HK-2 (cell line): ENCODE measurements at regions not wholly inside any gene's neighbourhood (a gene's known extent, or its start where the extent isn't known, plus 50 kb on each side); places are given as distances from the start of the nearest gene placed in this dataset.

Experiments
- DNase-seq: peaks from one replicate; pipeline ENCODE4 v3.0.0-alpha.2; 2018; ENCODE audit not compliant: unreplicated experiment

DNA sequence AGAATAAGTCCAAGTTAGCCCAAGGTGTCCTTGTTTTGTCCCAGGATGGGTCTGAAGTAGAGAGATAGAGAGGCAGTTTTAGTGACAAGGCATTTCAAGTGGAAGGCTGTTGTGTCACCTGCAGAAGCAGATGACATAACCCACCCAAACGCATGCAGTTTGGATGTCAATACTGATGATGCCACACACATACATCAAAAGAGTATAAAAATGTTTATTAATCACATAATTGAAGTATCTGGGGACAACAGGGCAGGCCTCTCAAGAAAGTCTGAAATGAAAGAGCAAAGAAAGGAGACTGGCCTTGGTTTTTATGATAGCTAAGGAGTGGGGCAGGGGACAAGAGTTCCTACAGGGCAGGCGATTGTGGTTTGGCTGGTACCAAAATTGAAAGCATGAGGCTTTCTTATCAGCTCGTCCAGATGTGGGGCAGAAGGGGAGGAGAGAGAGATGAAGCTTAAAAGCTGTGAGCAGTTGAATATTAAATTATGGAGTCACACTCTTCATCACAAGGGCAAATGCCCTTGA lies 78.4 kb upstream of the TSPAN8 start:
- no peak for DNase-seq

DNA sequence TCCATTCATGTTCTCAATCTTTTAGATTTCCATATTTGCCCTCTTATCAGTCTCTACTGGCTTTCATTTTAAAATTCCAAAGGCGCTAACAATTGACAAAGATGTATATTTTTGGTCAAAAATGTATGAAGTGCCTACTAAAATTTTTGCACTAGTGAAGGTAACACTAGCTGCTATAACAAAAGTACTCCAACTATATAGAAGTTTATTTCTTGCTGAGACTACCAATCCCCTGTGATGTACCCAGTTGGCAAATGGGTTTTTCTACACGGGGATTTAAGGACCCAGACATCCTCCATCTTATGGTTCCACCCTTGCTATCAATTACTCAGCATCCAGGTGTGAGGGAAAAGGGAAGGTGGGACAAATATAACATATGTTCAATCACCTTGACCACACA lies 75.3 kb upstream of the TSPAN8 start:
- no peak for DNase-seq

DNA sequence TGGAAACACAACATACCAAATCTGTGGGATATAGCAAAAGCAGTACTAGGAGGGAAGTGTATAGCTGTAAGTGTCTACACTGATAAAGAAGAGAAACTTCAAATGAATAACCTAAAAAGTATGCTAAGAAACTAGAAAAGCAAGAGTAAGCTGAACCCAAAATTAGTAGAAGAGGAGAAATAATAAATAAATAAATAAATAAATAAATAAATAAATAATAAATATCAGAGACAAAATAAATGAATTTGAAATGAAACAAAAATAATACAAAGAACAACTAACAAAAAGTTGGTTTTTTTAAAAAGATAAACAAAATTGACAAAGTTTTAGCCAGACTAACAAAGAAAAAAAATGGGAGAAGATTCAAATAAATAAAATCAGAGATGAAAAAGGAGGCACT lies 72.7 kb upstream of the TSPAN8 start:
- DNase-seq = no peak

DNA sequence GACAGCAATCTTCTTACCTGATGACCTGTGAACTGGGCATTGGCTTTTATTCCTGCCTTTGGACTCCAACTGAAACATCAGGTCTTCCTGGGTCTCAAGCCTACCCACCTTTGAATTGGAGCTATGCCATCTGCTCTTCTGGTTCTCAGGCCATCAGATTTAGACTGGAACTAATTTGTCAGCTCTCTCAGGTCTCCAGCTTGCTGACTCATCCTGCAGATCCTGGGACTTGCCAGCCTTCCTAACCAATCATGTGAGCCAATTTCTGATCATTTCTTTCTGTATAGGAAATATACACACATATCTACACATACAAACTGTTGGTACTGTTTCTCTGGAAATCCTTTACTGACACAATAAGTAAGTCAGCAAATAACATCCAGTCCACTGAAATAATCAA lies 65.3 kb upstream of the TSPAN8 start:
- DNase-seq = no peak

DNA sequence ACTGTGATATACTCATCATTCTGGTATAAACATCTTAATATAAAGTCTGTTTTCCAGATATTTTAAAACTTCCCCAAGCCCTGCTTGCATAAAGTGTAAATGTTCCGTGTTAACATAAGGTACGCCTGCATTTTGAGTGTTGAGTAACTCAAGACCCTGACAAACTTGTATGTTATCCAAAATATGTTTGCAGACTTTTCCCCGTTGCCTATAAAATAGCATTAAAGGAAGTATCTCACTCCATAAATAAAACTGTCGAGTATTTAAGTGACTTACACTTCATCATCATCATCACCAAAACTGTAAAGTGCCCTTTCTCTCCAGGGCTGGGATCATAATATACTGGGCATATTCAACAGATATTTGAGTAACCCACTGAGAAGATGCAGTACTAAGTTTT lies 64.6 kb upstream of the TSPAN8 start:
- DNase-seq = no peak

DNA sequence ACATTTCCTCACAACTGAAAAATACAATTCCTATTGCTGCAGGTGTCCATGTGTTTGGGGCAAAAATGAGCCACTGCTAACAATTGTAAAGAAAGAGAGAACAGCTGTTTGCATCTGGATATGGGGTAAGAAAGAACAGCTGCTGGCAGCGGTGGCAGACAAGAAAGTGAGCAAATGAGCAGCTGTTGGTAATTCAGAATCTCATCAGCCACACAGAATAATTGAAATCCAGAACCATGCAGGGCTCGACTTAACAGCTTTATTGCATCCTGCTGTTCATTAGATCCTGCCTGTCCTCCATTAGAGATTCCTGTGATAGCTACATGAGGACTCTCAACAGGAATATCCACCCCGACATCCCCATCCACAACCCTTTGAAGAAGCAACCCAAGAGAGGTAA lies 62.5 kb upstream of the TSPAN8 start:
- DNase-seq = no peak

DNA sequence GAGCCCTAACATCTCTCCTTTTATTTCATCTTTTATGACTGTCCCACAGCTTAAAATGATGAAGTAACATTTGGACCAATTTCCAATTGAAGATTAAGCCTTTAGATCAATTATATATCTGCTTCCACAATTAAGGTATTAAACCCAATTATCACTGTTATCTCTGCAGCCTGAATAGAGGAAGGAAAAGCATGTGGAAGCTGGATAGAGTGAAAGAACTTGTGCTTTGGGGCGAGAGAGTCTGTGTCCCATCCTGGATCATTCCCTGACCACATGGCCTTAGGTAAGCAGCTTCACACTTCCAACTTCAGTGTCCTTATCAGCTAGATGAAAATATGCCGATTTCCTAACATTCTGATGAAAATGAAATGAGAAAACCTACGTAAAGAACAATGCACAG lies 61.4 kb upstream of the TSPAN8 start:
- no peak for DNase-seq

DNA sequence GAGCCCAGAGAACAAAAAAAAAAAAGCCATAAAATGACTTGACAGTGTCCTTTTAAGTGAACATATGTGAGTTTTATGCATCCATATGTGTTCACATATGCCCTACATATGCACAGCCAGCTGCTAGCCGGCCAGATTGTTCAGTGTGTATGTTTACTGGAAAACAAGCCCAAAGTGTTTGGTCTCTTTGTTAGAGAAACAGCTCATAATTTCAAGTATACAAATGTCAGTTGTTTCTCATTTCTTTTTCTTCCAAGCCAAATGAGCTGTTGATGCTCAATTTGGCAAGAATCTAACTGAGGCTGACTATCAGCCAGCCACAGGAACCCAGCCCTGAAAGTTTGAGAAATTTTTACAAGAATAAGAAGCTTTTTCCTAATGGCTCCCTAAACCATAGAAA lies 60.8 kb upstream of the TSPAN8 start:
- no peak for DNase-seq

DNA sequence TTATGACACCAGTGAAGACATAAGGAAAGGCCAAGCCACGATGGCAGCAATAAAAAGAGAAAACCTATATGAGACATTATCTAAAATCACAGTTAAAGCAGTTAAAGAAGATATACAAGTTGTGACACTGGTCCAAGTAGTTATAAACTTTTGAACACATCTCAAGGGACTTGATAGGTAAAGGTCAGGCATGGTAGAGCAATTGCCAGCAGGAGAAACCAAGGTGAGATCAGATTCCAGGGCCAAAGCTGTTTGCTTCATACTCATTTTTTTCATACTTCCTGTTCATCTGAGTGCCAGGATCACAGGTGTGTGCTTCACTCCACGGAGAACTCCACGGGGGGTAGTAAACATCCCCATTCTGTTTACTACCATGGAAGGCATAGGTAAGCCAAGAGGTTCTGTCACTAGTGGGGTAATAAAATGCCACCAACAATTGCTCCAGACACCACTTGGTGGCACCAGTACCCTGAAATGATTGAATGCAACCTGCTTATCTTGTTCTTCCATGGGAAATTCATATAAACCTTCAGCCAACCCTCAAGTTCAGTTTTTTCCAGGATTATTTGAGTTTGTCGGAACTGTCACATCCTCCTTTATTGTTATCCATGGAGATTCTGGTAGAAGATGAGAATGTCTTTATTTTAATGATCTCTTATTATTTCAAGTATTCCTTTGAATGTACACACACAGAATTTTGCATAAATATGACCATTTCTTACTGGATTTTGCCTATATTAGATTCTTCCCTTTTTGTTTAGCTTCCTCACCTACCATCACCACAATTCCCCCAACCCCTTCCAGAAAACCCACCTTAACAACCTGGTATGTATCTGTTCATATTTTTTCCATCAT lies 59.2 kb upstream of the TSPAN8 start:
- DNase-seq = peak; percentile 24

DNA sequence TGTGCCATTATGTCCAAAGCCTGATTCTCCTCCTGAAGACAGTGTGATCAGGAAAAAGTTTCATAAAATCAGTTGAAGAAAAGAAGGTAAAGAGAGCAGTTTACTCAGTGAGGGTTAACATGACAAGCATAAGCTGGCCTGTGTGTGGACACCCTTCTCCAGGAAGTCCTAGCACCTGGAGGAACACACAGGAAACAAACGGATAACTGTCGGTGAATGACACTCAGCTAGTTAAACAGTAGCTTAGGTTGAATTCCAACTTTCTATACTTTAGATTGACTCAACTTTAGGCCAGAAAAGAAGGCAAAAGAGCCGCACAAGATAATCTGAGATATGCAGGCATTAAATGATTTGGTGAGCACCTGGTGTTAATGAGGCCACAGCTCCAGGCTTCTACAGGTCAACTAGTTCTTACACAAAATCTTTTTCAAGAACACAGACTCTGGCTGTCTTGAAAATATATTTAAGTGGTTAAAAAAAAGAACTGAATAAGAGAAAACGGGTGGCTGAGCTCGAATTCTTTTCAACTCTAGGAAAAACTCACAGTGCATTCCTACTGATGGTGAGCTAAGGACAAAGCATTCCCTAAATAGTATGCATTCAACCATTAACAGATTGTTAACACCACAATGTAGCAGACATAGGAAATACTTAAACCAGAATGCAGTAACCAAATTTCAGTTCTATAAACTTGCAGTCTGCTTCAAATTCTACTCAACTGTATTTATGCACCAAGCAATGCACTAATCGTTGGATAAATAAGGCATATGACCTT lies 56.9 kb upstream of the TSPAN8 start:
- peak; percentile 35 for DNase-seq

DNA sequence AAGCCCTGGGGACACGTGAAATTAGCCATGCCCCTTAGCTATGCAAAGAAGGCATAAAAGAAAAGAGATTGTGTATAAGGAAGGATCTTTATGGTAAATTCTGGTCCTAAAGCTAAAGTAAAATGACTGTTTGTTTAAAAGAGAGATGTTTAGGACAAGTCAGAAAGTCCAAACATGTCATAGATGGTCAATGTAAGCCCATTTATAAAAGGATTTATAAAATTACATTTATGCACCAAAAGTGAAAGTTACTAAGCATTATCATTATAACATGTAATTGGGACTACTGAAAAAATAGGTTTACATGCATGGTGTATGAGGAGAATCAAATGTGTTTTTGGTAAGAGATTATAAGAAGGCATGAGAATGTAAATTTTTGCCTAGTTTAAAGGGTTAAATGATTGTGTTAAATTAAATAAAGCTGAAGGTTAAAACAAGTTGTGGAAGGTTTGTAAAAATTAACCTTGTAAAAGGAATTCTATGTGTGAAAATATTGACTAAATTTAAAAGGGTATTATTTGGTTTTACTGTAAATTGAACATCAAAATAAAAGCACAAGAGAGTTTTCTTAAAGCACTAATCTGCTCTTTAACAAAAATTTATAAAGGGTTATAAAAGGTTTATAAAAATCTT lies 50.4 kb upstream of the TSPAN8 start:
- no peak for DNase-seq
